ENCODE measurements at regions not wholly inside any gene's neighbourhood (a gene's known extent, or its start where the extent isn't known, plus 50 kb on each side); places are given as distances from the start of the nearest gene placed in this dataset.

DNA sequence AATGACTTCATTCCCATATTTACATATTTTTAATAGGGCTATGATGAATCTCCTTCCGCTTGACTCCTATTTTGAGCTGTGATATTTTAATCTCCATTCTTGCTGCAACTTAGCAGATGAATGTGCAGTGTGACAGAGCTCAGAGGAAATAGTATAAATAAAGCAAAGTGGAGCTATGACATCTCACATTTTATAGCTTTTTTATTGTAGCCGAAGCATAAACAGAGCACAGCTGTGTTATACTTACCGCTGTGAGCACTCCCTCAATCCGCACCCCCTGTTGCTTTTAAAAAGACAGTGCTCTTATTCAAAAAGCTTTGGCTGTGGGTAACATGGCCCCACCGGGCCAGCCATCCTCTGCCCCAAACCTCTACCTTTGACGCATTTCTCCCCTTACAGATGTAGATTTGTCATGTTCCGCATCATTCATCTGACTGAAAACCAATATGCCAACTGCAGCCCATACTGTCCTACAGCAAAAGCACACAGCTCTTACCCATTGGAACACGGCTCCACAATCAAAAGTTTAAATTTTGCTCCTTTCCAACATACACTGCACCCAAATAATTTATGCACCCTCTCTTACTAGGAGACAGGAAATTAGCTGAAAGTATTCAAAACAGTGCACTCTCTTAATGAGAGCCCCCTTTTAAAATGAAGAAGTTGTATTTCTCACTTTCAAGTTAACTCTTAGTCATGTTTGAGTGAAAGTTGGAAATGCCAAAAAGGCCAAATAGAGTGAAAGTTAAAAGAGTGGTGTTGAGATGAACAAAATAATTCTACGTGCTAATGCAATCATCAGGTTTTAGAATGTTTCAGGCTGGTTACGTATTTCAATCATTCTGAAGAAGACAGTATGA, 429.3 kb upstream of the SOX5 start:
- DNase-seq (ENCODE audit: extremely low spot score, unreplicated experiment) = no peak
- Mint-ChIP-seq H3K4me1 (ENCODE audit: unreplicated experiment) (peaks cover 45% of the 10 kb centered on the region), H3K27me3 (ENCODE audit: unreplicated experiment) (no peaks in the 10 kb centered on the region), H3K9me3 (ENCODE audit: unreplicated experiment) (peaks cover 8% of the 10 kb centered on the region), H3K36me3 (ENCODE audit: unreplicated experiment) (no peaks in the 10 kb centered on the region), H3K27ac (ENCODE audit: unreplicated experiment) (peak overlapping the region; percentile 54), H3K4me3 (ENCODE audit: unreplicated experiment) (peak overlapping the region; percentile 36)
- TF ChIP-seq, protein P1, sequence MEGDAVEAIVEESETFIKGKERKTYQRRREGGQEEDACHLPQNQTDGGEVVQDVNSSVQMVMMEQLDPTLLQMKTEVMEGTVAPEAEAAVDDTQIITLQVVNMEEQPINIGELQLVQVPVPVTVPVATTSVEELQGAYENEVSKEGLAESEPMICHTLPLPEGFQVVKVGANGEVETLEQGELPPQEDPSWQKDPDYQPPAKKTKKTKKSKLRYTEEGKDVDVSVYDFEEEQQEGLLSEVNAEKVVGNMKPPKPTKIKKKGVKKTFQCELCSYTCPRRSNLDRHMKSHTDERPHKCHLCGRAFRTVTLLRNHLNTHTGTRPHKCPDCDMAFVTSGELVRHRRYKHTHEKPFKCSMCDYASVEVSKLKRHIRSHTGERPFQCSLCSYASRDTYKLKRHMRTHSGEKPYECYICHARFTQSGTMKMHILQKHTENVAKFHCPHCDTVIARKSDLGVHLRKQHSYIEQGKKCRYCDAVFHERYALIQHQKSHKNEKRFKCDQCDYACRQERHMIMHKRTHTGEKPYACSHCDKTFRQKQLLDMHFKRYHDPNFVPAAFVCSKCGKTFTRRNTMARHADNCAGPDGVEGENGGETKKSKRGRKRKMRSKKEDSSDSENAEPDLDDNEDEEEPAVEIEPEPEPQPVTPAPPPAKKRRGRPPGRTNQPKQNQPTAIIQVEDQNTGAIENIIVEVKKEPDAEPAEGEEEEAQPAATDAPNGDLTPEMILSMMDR (IDR thresholded peaks at IDR 0.05) = no peak

DNA sequence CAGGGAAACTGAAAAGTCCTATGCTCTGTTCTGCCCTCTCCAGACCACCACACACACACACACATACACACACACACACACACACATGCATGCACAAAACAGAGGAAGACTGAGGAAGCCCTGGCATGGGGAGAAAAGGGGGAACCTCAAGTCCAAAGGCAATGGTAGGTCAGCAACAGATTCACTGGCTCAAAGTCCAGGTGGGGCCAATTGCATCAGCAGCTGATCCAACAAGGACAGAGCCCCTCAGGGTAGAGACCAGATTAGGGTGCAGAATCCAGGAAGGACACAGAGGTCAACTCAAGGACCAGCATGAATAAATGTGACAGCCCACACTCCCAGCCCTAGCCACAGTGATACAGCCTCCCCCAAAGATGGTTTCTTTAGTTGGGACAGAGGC, 425.0 kb upstream of the SOX5 start:
- H3K27ac Mint-ChIP-seq (ENCODE audit: unreplicated experiment) = no peak overlapping the region
- H3K36me3 Mint-ChIP-seq (ENCODE audit: unreplicated experiment) = no peaks in the 10 kb centered on the region
- H3K9me3 Mint-ChIP-seq (ENCODE audit: unreplicated experiment) = no peaks in the 10 kb centered on the region
- H3K27me3 Mint-ChIP-seq (ENCODE audit: unreplicated experiment) = no peaks in the 10 kb centered on the region
- DNase-seq (ENCODE audit: extremely low spot score, unreplicated experiment) = no peak
- TF ChIP-seq, protein P1 (IDR thresholded peaks at IDR 0.05) = no peak
- no peak overlapping the region for H3K4me3 Mint-ChIP-seq (ENCODE audit: unreplicated experiment)
- H3K4me1 Mint-ChIP-seq (ENCODE audit: unreplicated experiment) = peaks cover 22% of the 10 kb centered on the region

DNA sequence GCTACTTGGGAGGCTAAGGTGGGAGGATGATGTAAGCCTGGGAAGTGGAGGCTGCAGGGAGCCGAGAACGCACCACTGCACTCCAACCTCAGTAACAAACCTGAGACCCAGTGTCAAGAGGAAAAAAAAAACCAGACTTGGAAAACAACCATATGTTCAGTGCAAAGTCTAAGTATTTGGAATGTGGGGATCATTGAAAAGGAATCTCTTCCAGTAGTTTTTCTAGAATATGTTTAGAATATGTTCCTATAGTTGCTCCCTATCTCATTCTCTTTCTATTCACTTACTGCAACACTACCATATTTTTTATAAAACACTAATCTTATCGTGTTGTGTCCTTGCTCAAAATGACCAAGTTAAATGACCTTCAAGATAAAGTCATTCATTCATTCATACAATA, 423.5 kb upstream of the SOX5 start:
- Mint-ChIP-seq H3K36me3 (ENCODE audit: unreplicated experiment) (no peaks in the 10 kb centered on the region), H3K9me3 (ENCODE audit: unreplicated experiment) (no peaks in the 10 kb centered on the region), H3K27ac (ENCODE audit: unreplicated experiment) (no peak overlapping the region), H3K4me3 (ENCODE audit: unreplicated experiment) (no peak overlapping the region), H3K4me1 (ENCODE audit: unreplicated experiment) (peaks cover 7% of the 10 kb centered on the region), H3K27me3 (ENCODE audit: unreplicated experiment) (no peaks in the 10 kb centered on the region)
- no peak for DNase-seq (ENCODE audit: extremely low spot score, unreplicated experiment)
- TF ChIP-seq, protein P1 (IDR thresholded peaks at IDR 0.05) = no peak

DNA sequence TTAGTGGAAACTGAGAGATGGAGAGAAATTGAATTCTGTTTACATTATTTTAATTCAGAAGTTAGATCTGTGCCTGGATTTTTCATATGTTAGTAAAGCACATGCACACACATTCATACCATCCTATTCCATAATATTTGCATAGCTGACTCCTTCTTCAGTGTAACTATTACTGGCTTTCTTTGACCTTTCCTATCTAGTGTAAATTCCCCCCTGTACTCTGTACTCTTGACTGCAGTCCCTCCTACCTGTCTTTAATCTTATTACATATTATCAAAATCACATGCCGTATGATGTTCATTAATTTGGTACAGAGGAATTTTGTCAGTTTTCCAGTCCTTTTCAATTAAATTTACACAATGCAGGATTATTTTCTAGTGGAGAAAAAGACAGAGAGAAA, 417.0 kb upstream of the SOX5 start:
- TF ChIP-seq, protein P1 (IDR thresholded peaks at IDR 0.05) = no peak
- Mint-ChIP-seq H3K9me3 (ENCODE audit: unreplicated experiment) (no peaks in the 10 kb centered on the region), H3K4me1 (ENCODE audit: unreplicated experiment) (no peaks in the 10 kb centered on the region)

DNA sequence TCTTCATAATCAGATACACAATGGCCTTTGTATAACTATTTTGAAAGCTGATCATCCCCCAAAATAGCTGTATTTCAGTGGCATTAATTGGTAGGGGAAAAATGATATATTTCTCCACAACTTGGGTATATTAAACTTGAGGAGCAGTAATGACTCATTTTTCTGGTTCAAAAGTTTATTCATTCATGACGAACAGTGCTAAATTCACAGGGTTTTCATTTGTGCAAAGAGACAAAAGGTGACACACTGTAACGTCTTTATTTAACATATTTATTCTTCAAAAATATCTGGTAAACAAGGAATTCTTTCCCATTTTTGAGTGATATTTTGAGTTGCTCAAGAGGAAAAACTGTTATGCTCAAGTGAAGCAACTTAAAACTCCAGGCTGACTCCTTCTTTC, 415.5 kb upstream of the SOX5 start:
- no peaks in the 10 kb centered on the region for H3K27me3 Mint-ChIP-seq (ENCODE audit: unreplicated experiment)
- no peak overlapping the region for H3K27ac Mint-ChIP-seq (ENCODE audit: unreplicated experiment)
- TF ChIP-seq, protein P1 (IDR thresholded peaks at IDR 0.05) = no peak
- no peak overlapping the region for H3K4me3 Mint-ChIP-seq (ENCODE audit: unreplicated experiment)
- H3K9me3 Mint-ChIP-seq (ENCODE audit: unreplicated experiment) = no peaks in the 10 kb centered on the region
- no peak for DNase-seq (ENCODE audit: extremely low spot score, unreplicated experiment)
- H3K4me1 Mint-ChIP-seq (ENCODE audit: unreplicated experiment) = peaks cover 3% of the 10 kb centered on the region
- H3K36me3 Mint-ChIP-seq (ENCODE audit: unreplicated experiment) = no peaks in the 10 kb centered on the region

More for the DNA sequence above, 417.0 kb upstream of the SOX5 start:
- Mint-ChIP-seq H3K36me3 (ENCODE audit: unreplicated experiment) (no peaks in the 10 kb centered on the region), H3K27me3 (ENCODE audit: unreplicated experiment) (no peaks in the 10 kb centered on the region), H3K27ac (ENCODE audit: unreplicated experiment) (no peak overlapping the region), H3K4me3 (ENCODE audit: unreplicated experiment) (no peak overlapping the region)
- DNase-seq (ENCODE audit: extremely low spot score, unreplicated experiment) = no peak
